H9 (cell line): ENCODE measurements at regions not wholly inside any gene's neighbourhood (a gene's known extent, or its start where the extent isn't known, plus 50 kb on each side); places are given as distances from the start of the nearest gene placed in this dataset.

Experiments
- DNase-seq: peaks from one replicate; pipeline ENCODE4 v3.0.0-alpha.2; 2017
- H2AFZ ChIP-seq: one replicate; pipeline ENCODE4 v1.6.1; 2013; ENCODE audit warnings: mild to moderate bottlenecking, low read length, control low read depth, moderate library complexity
- H2AK5ac ChIP-seq: 2 replicates; pipeline ENCODE4 v1.6.1; 2013; ENCODE audit warnings: low read length, control low read depth, mixed read lengths; ENCODE audit not compliant: insufficient read length
- H2BK120ac ChIP-seq: one replicate; pipeline ENCODE4 v1.6.1; 2013; ENCODE audit warnings: low read depth, mild to moderate bottlenecking, low read length, control low read depth, inconsistent platforms; ENCODE audit not compliant: poor library complexity, severe bottlenecking
- H2BK12ac ChIP-seq: 2 replicates; pipeline ENCODE4 v1.6.1; 2013; ENCODE audit warnings: low read length, control low read depth, mixed read lengths, low read depth; ENCODE audit not compliant: insufficient read length
- H2BK15ac ChIP-seq: 2 replicates; pipeline ENCODE4 v1.6.1; 2013; ENCODE audit warnings: low read depth, low read length, control low read depth
- H2BK20ac ChIP-seq: one replicate; pipeline ENCODE4 v1.6.1; 2013; ENCODE audit warnings: low read depth, mild to moderate bottlenecking, low read length, control low read depth, inconsistent platforms; ENCODE audit not compliant: poor library complexity, severe bottlenecking
- H2BK5ac ChIP-seq: 2 replicates; pipeline ENCODE4 v1.6.1; 2013; ENCODE audit warnings: low read length, control low read depth, mixed read lengths; ENCODE audit not compliant: insufficient read length
- H3K14ac ChIP-seq: 2 replicates; pipeline ENCODE4 v1.6.1; 2013; ENCODE audit warnings: low read length, control low read depth; ENCODE audit not compliant: insufficient read depth
- H3K18ac ChIP-seq: 2 replicates; pipeline ENCODE4 v1.6.1; 2013; ENCODE audit warnings: low read depth, mild to moderate bottlenecking, mixed read lengths, low read length, control low read depth; ENCODE audit not compliant: insufficient read length
- H3K23ac ChIP-seq: 2 replicates; pipeline ENCODE4 v1.6.1; 2013; ENCODE audit warnings: low read length, control low read depth, mixed read lengths, low read depth; ENCODE audit not compliant: insufficient read length
- H3K23me2 ChIP-seq: 2 replicates; pipeline ENCODE4 v1.6.1; 2013; ENCODE audit warnings: low read depth, mild to moderate bottlenecking, mixed read lengths, low read length, control low read depth; ENCODE audit not compliant: insufficient read length, poor library complexity, severe bottlenecking
- H3K27ac ChIP-seq: 2 replicates; pipeline ENCODE4 v1.5.1; 2013; ENCODE audit warnings: low read length, control low read depth, mixed read lengths, low read depth; ENCODE audit not compliant: insufficient read length
- H3K27me3 ChIP-seq: 2 replicates; pipeline ENCODE4 v1.6.1; 2013; ENCODE audit warnings: low read length, control low read depth, inconsistent platforms; ENCODE audit not compliant: insufficient read depth
- H3K4ac ChIP-seq: 2 replicates; pipeline ENCODE4 v1.6.1; 2013; ENCODE audit warnings: low read depth, mild to moderate bottlenecking, control low read depth, inconsistent platforms, low read length, moderate library complexity
- H3K4me1 ChIP-seq: 2 replicates; pipeline ENCODE4 v1.6.1; 2013; ENCODE audit warnings: low read length, control low read depth, inconsistent platforms; ENCODE audit not compliant: insufficient read depth
- H3K4me2 ChIP-seq: 2 replicates; pipeline ENCODE4 v1.6.1; 2013; ENCODE audit warnings: low read length, control low read depth, mixed read lengths; ENCODE audit not compliant: insufficient read length, insufficient read depth
- H3K56ac ChIP-seq: 2 replicates; pipeline ENCODE4 v1.6.1; 2013; ENCODE audit warnings: low read depth, mild to moderate bottlenecking, mixed read lengths, low read length, control low read depth; ENCODE audit not compliant: insufficient read length
- H3K79me1 ChIP-seq: 2 replicates; pipeline ENCODE4 v1.6.1; 2013; ENCODE audit warnings: low read depth, mild to moderate bottlenecking, moderate library complexity, low read length, control low read depth, inconsistent platforms; ENCODE audit not compliant: insufficient read depth, poor library complexity, severe bottlenecking
- H3K79me2 ChIP-seq: 2 replicates; pipeline ENCODE4 v1.6.1; 2013; ENCODE audit warnings: low read length, control low read depth, inconsistent platforms; ENCODE audit not compliant: insufficient read depth
- H3K9ac ChIP-seq: 2 replicates; pipeline ENCODE4 v1.6.1; 2013; ENCODE audit warnings: low read length, control low read depth, mixed read lengths; ENCODE audit not compliant: insufficient read length; ENCODE audit errors: extremely low read depth
- H3K9me3 ChIP-seq: one replicate; pipeline ENCODE4 v1.6.1; 2013; ENCODE audit warnings: low read depth, low read length, inconsistent platforms; ENCODE audit not compliant: control insufficient read depth
- H3T11ph ChIP-seq: one replicate; pipeline ENCODE4 v1.6.1; 2013; ENCODE audit warnings: mild to moderate bottlenecking, low read length, control low read depth, inconsistent platforms
- H4K20me1 ChIP-seq: one replicate; pipeline ENCODE4 v1.6.1; 2013; ENCODE audit not compliant: control insufficient read depth, insufficient read length, insufficient read depth
- H4K5ac ChIP-seq: 2 replicates; pipeline ENCODE4 v1.6.1; 2013; ENCODE audit warnings: low read depth, mild to moderate bottlenecking, mixed read lengths, low read length, control low read depth; ENCODE audit not compliant: insufficient read length
- H4K8ac ChIP-seq: replicated peaks from 2 replicates; pipeline ENCODE4 v1.6.1; 2013; ENCODE audit warnings: low read length, control low read depth, mixed read lengths, low read depth; ENCODE audit not compliant: insufficient read length
- H4K91ac ChIP-seq: 2 replicates; pipeline ENCODE4 v1.6.1; 2013; ENCODE audit warnings: low read depth, mild to moderate bottlenecking, moderate library complexity, mixed read lengths, low read length, control low read depth; ENCODE audit not compliant: insufficient read length
- H3K27ac Mint-ChIP-seq, 3 experiments: 2 replicates in 2 of 3; 3 replicates in 1 of 3; pipeline ENCODE4 v1.8.0; 2020 to 2021; ENCODE audit warnings: mixed read lengths in 3 of 3, mild to moderate bottlenecking in 1 of 3, moderate library complexity in 1 of 3
- H3K27me3 Mint-ChIP-seq: 2 replicates; pipeline ENCODE4 v1.8.0; 2021; ENCODE audit warnings: low read depth, mild to moderate bottlenecking, moderate library complexity, mixed read lengths
- H3K36me3 Mint-ChIP-seq, 3 experiments: 2 replicates in 2 of 3; 3 replicates in 1 of 3; pipeline ENCODE4 v1.8.0; 2020 to 2021; ENCODE audit warnings: low read depth in 3 of 3, mixed read lengths in 3 of 3; ENCODE audit not compliant: insufficient read depth in 1 of 3
- H3K4me1 Mint-ChIP-seq, 2 experiments: 2 replicates each; pipeline ENCODE4 v1.8.0; 2020; ENCODE audit warnings: mixed read lengths in 2 of 2
- H3K4me3 Mint-ChIP-seq, 2 experiments: 2 replicates in 1 of 2; 3 replicates in 1 of 2; pipeline ENCODE4 v1.8.0; 2020 to 2021; ENCODE audit warnings: mild to moderate bottlenecking in 2 of 2, mixed read lengths in 2 of 2, moderate library complexity in 1 of 2
- H3K9me3 Mint-ChIP-seq, 2 experiments: 2 replicates in 1 of 2; 3 replicates in 1 of 2; pipeline ENCODE4 v1.8.0; 2020; ENCODE audit warnings: mild to moderate bottlenecking in 2 of 2, mixed read lengths in 2 of 2, moderate library complexity in 1 of 2
- WGBS: extraction: QIAGEN DNeasy Blood & Tissue Kit; methylation state at CpG from one replicate; pipeline ENCODE4 v1.1.7; 2013; ENCODE audit warnings: missing lambda C conversion rate, low lambda C conversion rate, mixed read lengths; ENCODE audit not compliant: insufficient read length; ENCODE audit errors: extremely low coverage; 5-methylcytosine and 5-hydroxymethylcytosine counted together
- TF ChIP-seq, protein P1 (sequence below): fragments of 200-600 bp; sonication (generic); conservative IDR thresholded peaks from 3 replicates; pipeline ENCODE4 v1.8.0; 2021; ENCODE audit warnings: antibody characterized with exemption, mild to moderate bottlenecking

- DNase-seq = no peak
- Histone ChIP-seq H2BK12ac (no peak overlapping the region), H3K18ac (no peak overlapping the region), H2BK20ac (no peak overlapping the region), H3K14ac (no peak overlapping the region), H2BK5ac (no peak overlapping the region), H3K4ac (no peak overlapping the region), H3T11ph (no peak overlapping the region), H3K27ac (no peak overlapping the region), H3K79me1 (no peaks in the 10 kb centered on the region), H3K23ac (no peak overlapping the region), H2BK15ac (no peak overlapping the region), H4K8ac (no peak overlapping the region), H4K20me1 (no peaks in the 10 kb centered on the region), H3K27me3 (no peaks in the 10 kb centered on the region), H3K9me3 (no peaks in the 10 kb centered on the region), H4K5ac (no peak overlapping the region), H3K4me2 (no peak overlapping the region), H4K91ac (no peak overlapping the region), H2BK120ac (no peak overlapping the region), H3K9ac (no peak overlapping the region), H3K79me2 (no peaks in the 10 kb centered on the region), H2AFZ (no peak overlapping the region), H3K23me2 (no peaks in the 10 kb centered on the region), H2AK5ac (no peak overlapping the region), H3K4me1 (no peaks in the 10 kb centered on the region), H3K56ac (no peak overlapping the region)
- H3K4me3 Mint-ChIP-seq = no peak overlapping the region; a peak in 1 of 5 replicates
- H3K27ac Mint-ChIP-seq = no peak overlapping the region
- H3K27me3 Mint-ChIP-seq = no peaks in the 10 kb centered on the region; the same call in 1 of the 2 replicates
- no peaks in the 10 kb centered on the region for H3K9me3 Mint-ChIP-seq
- no peaks in the 10 kb centered on the region; a peak in 1 of 7 replicates for H3K36me3 Mint-ChIP-seq
- TF ChIP-seq, protein P1, sequence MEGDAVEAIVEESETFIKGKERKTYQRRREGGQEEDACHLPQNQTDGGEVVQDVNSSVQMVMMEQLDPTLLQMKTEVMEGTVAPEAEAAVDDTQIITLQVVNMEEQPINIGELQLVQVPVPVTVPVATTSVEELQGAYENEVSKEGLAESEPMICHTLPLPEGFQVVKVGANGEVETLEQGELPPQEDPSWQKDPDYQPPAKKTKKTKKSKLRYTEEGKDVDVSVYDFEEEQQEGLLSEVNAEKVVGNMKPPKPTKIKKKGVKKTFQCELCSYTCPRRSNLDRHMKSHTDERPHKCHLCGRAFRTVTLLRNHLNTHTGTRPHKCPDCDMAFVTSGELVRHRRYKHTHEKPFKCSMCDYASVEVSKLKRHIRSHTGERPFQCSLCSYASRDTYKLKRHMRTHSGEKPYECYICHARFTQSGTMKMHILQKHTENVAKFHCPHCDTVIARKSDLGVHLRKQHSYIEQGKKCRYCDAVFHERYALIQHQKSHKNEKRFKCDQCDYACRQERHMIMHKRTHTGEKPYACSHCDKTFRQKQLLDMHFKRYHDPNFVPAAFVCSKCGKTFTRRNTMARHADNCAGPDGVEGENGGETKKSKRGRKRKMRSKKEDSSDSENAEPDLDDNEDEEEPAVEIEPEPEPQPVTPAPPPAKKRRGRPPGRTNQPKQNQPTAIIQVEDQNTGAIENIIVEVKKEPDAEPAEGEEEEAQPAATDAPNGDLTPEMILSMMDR = no peak
- WGBS = no CpG with 5 or more reads among the region's 9 CpGs
- H3K4me1 Mint-ChIP-seq = no peaks in the 10 kb centered on the region
These were observed 274.1 kb downstream of the CLIC5 start for GRCh38 chr6:45741437-45742171.
